H1 (cell line): ENCODE measurements at regions not wholly inside any gene's neighbourhood (a gene's known extent, or its start where the extent isn't known, plus 50 kb on each side); places are given as distances from the start of the nearest gene placed in this dataset.

Experiments used
- ATF3 ChIP-seq: IDR thresholded peaks from 2 replicates; pipeline ENCODE4 v1.6.1; 2011; ENCODE audit warnings: low read depth, mild to moderate bottlenecking, low read length; ENCODE audit not compliant: insufficient read depth
- BCL11A ChIP-seq, 2 experiments: IDR thresholded peaks; one replicate each; pipeline ENCODE4 v1.6.1; 2011; ENCODE audit warnings: low read depth in 2 of 2, low read length in 2 of 2, mild to moderate bottlenecking in 2 of 2
- CTCF ChIP-seq, 3 experiments: IDR thresholded peaks; 1 replicate in 2 of 3; 2 replicates in 1 of 3; pipeline versions ENCODE4 v1.5.1 to v1.6.1; 2011; ENCODE audit warnings: low read length in 3 of 3, mild to moderate bottlenecking in 3 of 3, inconsistent platforms in 2 of 3, low read depth in 1 of 3, moderate library complexity in 1 of 3; ENCODE audit not compliant: insufficient read depth in 1 of 3; ENCODE audit errors: control extremely low read depth in 1 of 3
- EP300 ChIP-seq, 2 experiments: IDR thresholded peaks; 1 replicate in 1 of 2; 2 replicates in 1 of 2; pipeline ENCODE4 v1.6.1; 2011 to 2012; ENCODE audit warnings: low read depth in 2 of 2, low read length in 2 of 2, mild to moderate bottlenecking in 2 of 2, borderline replicate concordance in 1 of 2, inconsistent platforms in 1 of 2, moderate library complexity in 1 of 2
- HDAC2 ChIP-seq, 2 experiments: fragments of 300-600 bp in 1 of 2; sonication (generic) in 1 of 2; IDR thresholded peaks; 2 replicates each; pipeline ENCODE4 v1.6.1; 2011 to 2012; ENCODE audit warnings: low read depth in 2 of 2, low read length in 2 of 2, mild to moderate bottlenecking in 2 of 2, moderate library complexity in 2 of 2, borderline replicate concordance in 1 of 2, inconsistent platforms in 1 of 2
- KDM1A ChIP-seq: fragments of 200-600, 300-600 bp; sonication (generic); IDR thresholded peaks from 2 replicates; pipeline ENCODE4 v1.7.1; 2016; ENCODE audit warnings: mild to moderate bottlenecking, low read length, borderline replicate concordance
- NRF1 ChIP-seq: IDR thresholded peaks from 2 replicates; pipeline ENCODE4 v1.6.1; 2011; ENCODE audit warnings: mild to moderate bottlenecking, low read depth, low read length, improper control_type of control experiment
- POLR2A ChIP-seq, 2 experiments: IDR thresholded peaks; 1 replicate in 1 of 2; 2 replicates in 1 of 2; pipeline ENCODE4 v1.6.1; 2011; ENCODE audit warnings: low read depth in 2 of 2, low read length in 2 of 2, mild to moderate bottlenecking in 2 of 2; ENCODE audit errors: control extremely low read depth in 1 of 2
- POLR2AphosphoS5 ChIP-seq: IDR thresholded peaks from 2 replicates; pipeline ENCODE4 v1.6.1; 2011; ENCODE audit warnings: low read depth, low read length
- RAD21 ChIP-seq, 2 experiments: IDR thresholded peaks in 1 of 2; conservative IDR thresholded peaks in 1 of 2; 2 replicates each; pipeline ENCODE4 v1.6.1; 2011; ENCODE audit warnings: low read depth in 2 of 2, low read length in 2 of 2, improper control_type of control experiment in 1 of 2, inconsistent platforms in 1 of 2, mild to moderate bottlenecking in 1 of 2, moderate library complexity in 1 of 2
- TAF1 ChIP-seq: IDR thresholded peaks from 2 replicates; pipeline ENCODE4 v1.6.1; 2011; ENCODE audit warnings: mild to moderate bottlenecking, low read depth, low read length
- YY1 ChIP-seq: IDR thresholded peaks from 2 replicates; pipeline ENCODE4 v1.6.1; 2011; ENCODE audit warnings: low read depth, mild to moderate bottlenecking, low read length

- TF ChIP-seq CTCF (IDR thresholded peaks at IDR 0.05; ENCODE audit: control extremely low read depth in 1 of 3, insufficient read depth in 1 of 3, low read depth in 1 of 3, low read length in 3 of 3) (no peak), NRF1 (no peak), HDAC2 (IDR thresholded peaks at IDR 0.05; ENCODE audit: borderline replicate concordance in 1 of 2, low read depth in 2 of 2, low read length in 2 of 2) (no peak), YY1 (no peak), EP300 (IDR thresholded peaks at IDR 0.05; ENCODE audit: borderline replicate concordance in 1 of 2, low read depth in 2 of 2, low read length in 2 of 2) (no peak), TAF1 (no peak), ATF3 (no peak), POLR2A (IDR thresholded peaks at IDR 0.05; ENCODE audit: control extremely low read depth in 1 of 2, low read depth in 2 of 2, low read length in 2 of 2) (no peak), POLR2AphosphoS5 (no peak), BCL11A (IDR thresholded peaks at IDR 0.05; ENCODE audit: low read depth in 2 of 2, low read length in 2 of 2) (no peak), KDM1A (no peak), RAD21 (IDR thresholded peaks at IDR 0.05 in 1 of 2, conservative IDR thresholded peaks at IDR 0.05 in 1 of 2; ENCODE audit: low read depth in 2 of 2, low read length in 2 of 2) (no peak)
Measured at GRCh38 chr16:48442379-48442778, 57.2 kb upstream of the SIAH1 start.
